COLO668 (cell line): ENCODE measurements at regions not wholly inside any gene's neighbourhood (a gene's known extent, or its start where the extent isn't known, plus 50 kb on each side); places are given as distances from the start of the nearest gene placed in this dataset.
"Not testable (repeated sequence)": the region's sequence is repeated elsewhere in the genome, so short reads cannot be mapped to it uniquely, and the experiment has no call there.

Experiments
- DNase-seq: peaks from one replicate; lab custom pipeline; 2025; ENCODE audit not compliant: unreplicated experiment; lab: John Stamatoyannopoulos, UW

DNA sequence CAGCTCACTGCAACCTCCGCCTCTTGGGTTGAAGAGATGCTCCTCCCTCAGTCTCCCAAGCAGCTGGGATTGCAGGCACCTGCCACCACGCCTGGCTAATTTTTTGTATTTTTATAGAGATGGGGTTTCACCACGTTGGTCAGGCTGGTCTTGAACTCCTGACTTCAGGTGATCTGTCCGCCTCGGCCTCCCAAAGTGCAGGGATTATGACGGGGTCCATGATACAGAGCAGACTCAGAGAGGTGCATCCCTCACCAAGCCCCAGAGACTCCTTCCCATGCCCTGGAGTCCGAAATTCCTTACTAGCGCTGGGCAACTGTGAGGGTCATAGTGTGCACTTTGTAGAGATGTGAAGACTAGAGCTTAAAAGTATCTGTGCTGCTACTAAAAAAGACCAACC, 99.8 kb upstream of the IRX4 start:
- not testable (repeated sequence) for DNase-seq

DNA sequence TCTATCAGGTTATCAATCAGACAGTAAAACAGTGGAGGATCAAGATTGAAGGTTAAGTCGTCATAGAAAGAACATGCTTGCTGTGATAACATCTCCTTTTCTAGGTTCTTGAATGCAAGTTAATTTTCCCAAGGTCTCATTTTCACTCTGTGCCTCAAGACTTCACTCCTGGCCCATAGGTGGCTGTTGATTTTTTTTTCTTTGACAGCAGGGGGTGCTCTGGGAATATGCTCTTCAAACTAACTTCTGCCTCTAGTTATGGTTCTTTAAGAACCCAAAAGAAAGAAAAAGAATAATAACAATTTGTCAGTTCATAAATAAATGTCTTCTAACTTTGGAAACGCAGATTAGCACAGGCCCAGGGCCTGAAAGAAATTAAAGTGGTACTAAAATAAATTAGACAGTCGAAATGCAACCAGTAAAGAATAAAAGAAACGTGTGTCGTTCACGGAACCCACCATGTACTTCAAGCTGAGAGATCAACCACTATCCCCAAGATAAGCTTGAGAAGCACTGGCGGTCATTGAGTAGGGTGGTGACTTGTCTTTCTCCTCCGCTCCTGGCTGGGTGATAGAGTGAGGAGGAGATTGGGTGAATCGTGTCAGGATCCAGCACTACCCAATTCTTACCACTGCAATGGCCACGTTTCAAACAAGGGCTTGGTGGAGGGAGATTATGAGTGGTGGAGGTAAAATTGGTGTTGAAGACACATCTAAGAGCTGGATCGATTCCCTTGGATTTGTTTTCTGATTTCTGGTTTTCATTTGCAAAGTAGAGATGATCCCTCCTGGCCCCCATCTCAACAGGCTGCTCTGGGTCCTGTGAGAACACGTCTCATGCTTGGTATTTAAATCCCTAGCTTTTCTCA, 93.4 kb upstream of the IRX4 start:
- DNase-seq: no peak

GRCh38 chr5:1975406-1975715, 92.6 kb upstream of the IRX4 start:
- peak; percentile 42 for DNase-seq

DNA sequence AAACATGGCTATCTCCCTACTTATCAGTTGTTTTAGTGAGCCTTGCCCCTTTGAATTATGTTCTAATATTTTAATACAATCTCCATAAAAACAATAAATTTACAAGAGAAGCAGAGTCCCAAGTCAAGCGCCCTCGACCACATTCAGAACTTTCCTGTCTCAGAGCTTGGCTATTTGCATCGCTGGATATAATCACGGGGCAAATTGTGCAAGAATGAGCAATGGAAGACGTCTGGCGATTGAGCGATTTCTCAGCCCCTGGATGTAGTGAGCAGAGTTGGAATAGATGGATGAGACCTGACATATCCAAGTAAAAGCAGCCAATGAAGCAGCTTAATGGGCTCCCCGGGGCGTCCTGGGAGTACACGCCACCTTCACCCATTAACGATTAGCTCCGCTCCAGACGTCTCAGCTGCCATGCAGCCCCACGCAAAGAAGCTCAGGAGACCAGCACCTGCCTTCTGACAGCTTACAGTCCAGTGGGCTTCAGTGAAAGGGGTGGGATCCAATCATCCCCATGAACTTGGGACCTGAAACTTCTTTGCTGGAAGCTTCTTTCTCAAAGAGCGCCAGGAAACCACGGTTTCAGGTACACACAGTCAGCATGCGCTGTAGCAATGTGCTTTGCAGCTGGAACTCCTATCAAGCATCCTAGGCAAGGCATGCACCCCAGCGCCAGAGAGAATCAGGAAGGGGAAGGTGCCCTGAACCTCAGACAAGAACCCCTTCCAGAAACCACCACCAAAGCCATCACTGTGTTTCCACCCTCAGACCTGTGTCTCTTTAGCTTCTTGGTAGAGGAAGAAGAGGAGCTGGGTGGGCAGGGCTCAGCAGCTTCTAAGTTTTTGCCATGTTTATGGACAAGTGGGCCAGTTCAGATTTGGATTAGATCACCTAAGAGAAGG, 92.0 kb upstream of the IRX4 start:
- no peak for DNase-seq

GRCh38 chr5:1974081-1974480, 91.4 kb upstream of the IRX4 start:
- DNase-seq: no peak

DNA sequence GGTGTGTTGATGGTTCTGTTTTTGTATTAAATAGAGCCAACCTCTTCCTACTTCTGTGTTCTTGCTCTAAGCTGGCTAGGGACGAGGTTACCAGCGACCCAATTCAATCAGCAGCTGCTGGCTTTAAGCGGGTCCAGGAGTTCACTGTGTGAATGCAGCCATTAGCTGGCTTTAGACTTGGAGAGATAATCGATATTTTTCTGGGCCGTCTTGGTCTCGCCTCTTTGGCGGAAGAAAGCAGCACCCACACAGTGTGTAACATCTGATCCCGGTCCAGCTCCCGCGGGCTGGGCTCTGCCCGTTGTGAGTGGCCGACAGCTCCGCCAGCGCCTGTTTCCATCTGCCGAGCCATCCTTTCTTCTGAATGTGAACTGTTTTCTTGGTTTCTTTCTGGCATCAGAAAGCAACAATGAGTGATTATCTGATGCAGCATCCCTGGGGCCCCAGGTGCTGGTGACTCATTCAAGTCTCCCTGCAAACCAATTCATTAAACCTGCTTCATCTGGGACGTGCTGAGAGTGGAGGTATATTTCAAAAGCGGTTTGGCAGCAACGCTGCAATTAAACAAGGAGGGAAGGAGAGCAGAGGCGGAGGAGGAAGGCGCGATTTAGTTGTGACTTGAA, 90.8 kb upstream of the IRX4 start:
- no peak for DNase-seq

- no peak for DNase-seq
Observed at GRCh38 chr5:1971944-1972343, 89.2 kb upstream of the IRX4 start.

DNA sequence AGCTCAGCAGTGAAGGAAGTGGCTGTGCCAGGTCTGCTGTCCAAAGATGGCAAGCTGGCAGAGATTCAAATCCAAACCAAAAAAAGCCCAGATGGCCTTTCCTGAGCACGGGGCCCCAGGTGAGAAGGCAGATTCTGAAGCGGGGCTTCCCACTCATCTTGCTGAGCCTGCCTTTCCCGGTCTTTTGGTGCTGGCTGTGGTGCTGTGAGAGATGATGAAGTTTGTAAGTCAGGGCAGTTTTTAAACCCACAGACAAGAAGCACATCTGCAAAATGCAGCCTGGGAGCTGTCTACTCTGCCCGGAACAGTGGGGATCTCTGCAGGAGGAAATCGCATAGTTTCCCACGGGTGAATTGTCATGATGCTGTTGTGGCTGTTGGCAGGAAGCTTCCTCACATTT, 85.0 kb upstream of the IRX4 start:
- no peak for DNase-seq

GRCh38 chr5:1966461-1966860, 83.7 kb upstream of the IRX4 start:
- DNase-seq: no peak

DNA sequence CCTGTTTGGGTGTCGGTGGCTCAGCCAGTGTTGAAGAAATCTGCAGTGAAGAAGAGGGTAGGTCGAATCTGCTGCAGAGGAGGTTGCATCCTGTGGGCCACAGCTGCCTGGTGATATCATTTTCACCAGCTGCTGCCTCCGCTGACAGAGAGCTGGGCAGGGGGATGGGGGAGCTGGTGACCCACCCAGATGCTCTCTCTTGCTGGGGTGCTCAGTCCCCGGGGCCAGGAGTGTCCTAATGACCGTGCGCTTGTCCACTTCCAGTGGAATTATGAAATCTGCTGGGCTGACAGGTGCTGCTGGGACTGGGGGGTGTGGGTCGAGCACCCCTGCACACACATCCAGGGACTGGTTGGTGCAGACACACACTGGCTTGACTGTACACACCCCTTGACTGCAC, 83.2 kb upstream of the IRX4 start:
- DNase-seq: no peak

DNA sequence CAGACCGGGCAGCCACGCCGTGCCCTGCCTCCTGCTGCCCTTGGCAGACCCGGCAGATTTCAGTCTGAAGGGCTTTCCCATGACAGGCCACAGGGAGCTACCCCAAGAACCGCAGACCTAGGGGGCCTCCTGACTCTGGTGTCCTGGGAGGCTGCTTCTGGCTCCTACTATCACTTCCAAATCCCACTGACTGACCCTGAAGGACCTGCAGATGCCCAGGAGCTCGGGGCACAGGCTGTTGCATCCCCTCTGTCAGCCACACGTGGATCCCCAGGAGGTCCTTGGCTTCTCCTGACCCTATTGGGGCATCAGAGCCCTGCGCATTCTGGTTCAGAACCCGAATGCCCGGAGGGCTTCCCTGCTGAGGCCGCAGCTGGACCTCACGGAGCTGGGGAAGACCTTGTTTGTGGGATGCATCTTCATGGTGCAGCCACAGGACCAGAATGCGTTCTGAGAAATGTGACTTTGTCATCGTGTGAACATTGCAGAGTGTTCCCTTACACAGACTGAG, 81.3 kb upstream of the IRX4 start:
- no peak for DNase-seq

DNA sequence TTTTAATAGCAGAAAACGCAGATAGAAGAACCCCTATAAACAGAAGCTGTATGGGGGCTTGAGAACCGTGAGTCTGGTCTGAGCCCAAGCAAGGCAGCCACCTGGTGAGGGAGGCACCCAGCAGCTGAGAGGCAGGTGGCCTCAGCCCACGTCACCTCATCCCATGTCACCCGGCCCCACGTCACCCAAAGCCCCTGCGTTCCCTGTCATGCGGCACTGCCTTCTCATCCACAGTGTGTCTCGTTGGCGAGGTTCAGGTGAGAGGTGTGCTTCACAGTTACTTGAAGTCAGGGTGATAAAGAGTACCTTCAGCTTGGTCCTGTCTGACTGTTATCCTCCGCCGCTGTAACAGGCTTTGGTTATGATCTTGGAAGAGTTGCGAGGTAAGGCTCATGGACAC, 80.6 kb upstream of the IRX4 start:
- DNase-seq: peak; percentile 17

GRCh38 chr5:1962619-1963355, 80.1 kb upstream of the IRX4 start:
- DNase-seq: no peak

DNA sequence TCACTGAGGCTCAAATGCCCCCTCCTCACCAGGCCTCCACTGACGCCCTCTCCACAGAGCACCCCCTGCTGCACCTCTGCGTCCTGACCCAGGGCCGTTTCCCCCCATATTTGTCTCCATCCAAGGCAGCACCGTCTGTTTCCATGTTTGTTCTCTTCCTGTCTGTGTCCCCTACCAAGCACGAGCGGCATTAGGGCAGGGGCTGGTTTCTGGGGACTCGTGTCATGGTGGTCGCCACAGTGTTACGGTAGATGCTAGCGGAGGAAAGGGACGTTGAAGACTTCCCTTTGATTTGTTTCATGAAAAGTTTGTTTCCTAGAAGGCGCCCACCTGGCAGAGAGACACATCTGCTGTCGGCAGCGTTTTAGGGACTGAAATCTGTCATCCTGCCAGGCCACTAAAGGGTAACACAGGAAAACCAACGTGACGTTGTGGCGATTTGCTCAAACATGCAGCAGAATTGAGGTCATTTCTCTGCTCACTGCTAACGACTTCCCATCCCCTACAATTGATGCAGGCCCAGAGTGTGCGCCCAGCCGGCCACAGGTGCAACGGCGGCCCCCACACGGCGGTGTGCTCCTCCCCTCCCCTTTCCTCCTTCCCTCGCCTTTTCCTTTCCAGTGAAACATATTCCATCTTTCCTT, 79.3 kb upstream of the IRX4 start:
- no peak for DNase-seq

GRCh38 chr5:1961304-1961946, 78.7 kb upstream of the IRX4 start:
- no peak for DNase-seq

DNA sequence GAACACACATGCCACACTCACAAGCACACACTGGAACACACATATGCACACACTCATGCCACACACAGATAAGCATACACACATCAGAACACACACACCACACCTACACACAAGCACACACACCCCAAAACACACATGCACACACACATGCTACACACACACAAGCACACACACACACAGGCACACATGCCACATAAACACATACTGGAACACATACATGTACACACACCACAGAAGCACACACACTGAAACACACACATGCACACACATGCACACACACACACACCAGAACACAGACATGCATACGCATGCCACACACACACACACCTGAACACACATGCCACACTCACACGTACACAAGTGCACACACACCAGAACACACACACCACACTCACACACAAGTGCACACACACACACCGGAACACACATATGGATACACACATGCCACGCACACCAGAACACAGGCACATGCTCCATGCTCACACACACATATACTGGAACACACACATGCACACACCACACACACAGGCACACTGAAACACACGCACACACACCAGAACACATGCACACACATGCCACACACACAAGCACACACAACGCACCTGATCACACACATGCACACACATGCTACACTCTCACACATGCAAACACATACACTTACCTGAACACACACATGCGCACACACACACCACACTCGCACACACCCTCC, 78.0 kb upstream of the IRX4 start:
- DNase-seq: no peak

- no peak for DNase-seq
Observed at GRCh38 chr5:1959725-1960581, 77.2 kb upstream of the IRX4 start.

- DNase-seq: no peak
Observed at GRCh38 chr5:1959231-1959630, 76.5 kb upstream of the IRX4 start.
